SK-N-SH (cell line): ENCODE measurements at regions not wholly inside any gene's neighbourhood (a gene's known extent, or its start where the extent isn't known, plus 50 kb on each side); places are given as distances from the start of the nearest gene placed in this dataset.
"Not testable (repeated sequence)": the region's sequence is repeated elsewhere in the genome, so short reads cannot be mapped to it uniquely, and the experiment has no call there.

Experiments used
- CTCF ChIA-PET: fragments of 300-600, 350-600 bp; formaldehyde crosslinking; extraction: SDS; loops from one replicate; lab custom pipeline; 2021; lab: Yijun Ruan, JAX
- POLR2A ChIA-PET: fragments of 350-600 bp; sonication (Branson Sonifier 250); formaldehyde crosslinking; extraction: SDS; loops from one replicate; lab custom pipeline; 2020; ENCODE audit warnings: antibody characterized with exemption, inconsistent platforms; lab: Yijun Ruan, JAX
- DNase-seq: peaks from one replicate; pipeline ENCODE4 v3.0.0; 2012
- H2AFZ ChIP-seq: fragments of 200-600 bp; sonication (generic); 2 replicates; pipeline ENCODE4 v1.8.1; 2016; ENCODE audit warnings: antibody characterized with exemption, mild to moderate bottlenecking, low read depth
- H3F3A ChIP-seq: fragments of 200-600 bp; sonication (generic); replicated peaks from 2 replicates; pipeline ENCODE3; 2016; ENCODE audit warnings: antibody characterized with exemption, mild to moderate bottlenecking; ENCODE audit not compliant: insufficient read depth
- H3K27ac ChIP-seq, 2 experiments: fragments of 200-500 bp in 1 of 2; fragments of 200-600 bp in 1 of 2; sonication (Bioruptor generic) in 1 of 2; sonication (generic), shearing (Covaris generic) in 1 of 2; 2 replicates each; pipeline versions ENCODE4 v1.5.1 to v1.6.1; 2014 to 2016; ENCODE audit warnings: low read depth in 2 of 2, inconsistent platforms in 1 of 2, low read length in 1 of 2, mild to moderate bottlenecking in 1 of 2, mixed read lengths in 1 of 2
- H3K27me3 ChIP-seq: fragments of 200-600 bp; sonication (generic), shearing (Covaris generic); 2 replicates; pipeline ENCODE4 v1.6.1; 2016; ENCODE audit warnings: mixed run types; ENCODE audit not compliant: insufficient read depth
- H3K36me3 ChIP-seq, 2 experiments: fragments of 200-500 bp in 1 of 2; fragments of 200-600 bp in 1 of 2; sonication (Bioruptor generic) in 1 of 2; sonication (generic) in 1 of 2; replicated peaks in 1 of 2; 2 replicates each; pipeline versions ENCODE3 to v1.5.1; 2014 to 2016; ENCODE audit warnings: low read length in 1 of 2, mild to moderate bottlenecking in 1 of 2; ENCODE audit not compliant: insufficient read depth in 2 of 2, control insufficient read depth in 1 of 2
- H3K4me1 ChIP-seq, 2 experiments: fragments of 200-500 bp in 1 of 2; fragments of 200-600 bp in 1 of 2; sonication (Bioruptor generic) in 1 of 2; sonication (generic), shearing (Covaris generic) in 1 of 2; 2 replicates each; pipeline versions ENCODE4 v1.5.1 to v1.6.1; 2014 to 2016; ENCODE audit warnings: low read depth in 1 of 2, low read length in 1 of 2, mixed run types in 1 of 2; ENCODE audit not compliant: insufficient read depth in 2 of 2, control insufficient read depth in 1 of 2
- H3K4me2 ChIP-seq: fragments of 200-600 bp; sonication (generic), shearing (Covaris generic); 2 replicates; pipeline ENCODE4 v1.6.1; 2017; ENCODE audit warnings: mixed run types
- H3K4me3 ChIP-seq, 2 experiments: fragments of 200-500 bp in 1 of 2; fragments of 200-600 bp in 1 of 2; sonication (Bioruptor generic) in 1 of 2; sonication (generic), shearing (Covaris generic) in 1 of 2; 2 replicates each; pipeline versions ENCODE4 v1.5.1 to v1.8.1; 2014 to 2016; ENCODE audit warnings: low read depth in 2 of 2, inconsistent platforms in 1 of 2, low read length in 1 of 2, mild to moderate bottlenecking in 1 of 2, mixed read lengths in 1 of 2, moderate library complexity in 1 of 2
- H3K79me2 ChIP-seq: fragments of 200-600 bp; sonication (generic); 2 replicates; pipeline ENCODE4 v1.8.1; 2017; ENCODE audit warnings: mild to moderate bottlenecking; ENCODE audit not compliant: insufficient read depth
- H3K9ac ChIP-seq: fragments of 200-600 bp; sonication (generic); 2 replicates; pipeline ENCODE4 v1.6.1; 2017; ENCODE audit warnings: mixed run types
- H3K9me2 ChIP-seq: fragments of 200-600 bp; sonication (generic); 2 replicates; pipeline ENCODE4 v1.6.1; 2017; ENCODE audit warnings: mixed run types
- H3K9me3 ChIP-seq: fragments of 200-600 bp; sonication (generic); 2 replicates; pipeline ENCODE4 v1.6.1; 2017; ENCODE audit warnings: mixed run types, mild to moderate bottlenecking, moderate library complexity
- H4K20me1 ChIP-seq: fragments of 200-600 bp; sonication (generic); 2 replicates; pipeline ENCODE4 v1.6.1; 2017; ENCODE audit warnings: mild to moderate bottlenecking, mixed run types; ENCODE audit not compliant: insufficient read depth
- EP300 ChIP-seq, 2 experiments: IDR thresholded peaks; 2 replicates each; pipeline versions ENCODE4 v1.4.0 to v1.6.1; 2012; ENCODE audit warnings: borderline replicate concordance in 1 of 2, low read depth in 1 of 2, low read length in 1 of 2
- EZH2phosphoT487 ChIP-seq: fragments of 200-600 bp; sonication (generic); IDR thresholded peaks from 2 replicates; pipeline ENCODE4 v1.6.1; 2017; ENCODE audit warnings: low read depth, mixed run types, mild to moderate bottlenecking, antibody characterized with exemption, moderate library complexity, borderline replicate concordance
- FOSL2 ChIP-seq: IDR thresholded peaks from 2 replicates; pipeline ENCODE4 v1.4.0; 2012; ENCODE audit warnings: low read depth, mild to moderate bottlenecking, moderate library complexity, borderline replicate concordance
- GATA2 ChIP-seq: sonication (generic); formaldehyde crosslinking; IDR thresholded peaks from 2 replicates; pipeline ENCODE4 v1.5.0; 2020; ENCODE audit warnings: mild to moderate bottlenecking, missing genetic modification reagents
- JUND ChIP-seq: IDR thresholded peaks from 2 replicates; pipeline ENCODE4 v1.4.0; 2012
- MXI1 ChIP-seq: IDR thresholded peaks from 2 replicates; pipeline ENCODE4 v1.6.1; 2012; ENCODE audit warnings: mild to moderate bottlenecking, low read depth, low read length, improper control_type of control experiment
- PBX3 ChIP-seq: IDR thresholded peaks from 2 replicates; pipeline ENCODE4; 2012
- REST ChIP-seq: IDR thresholded peaks from 2 replicates; pipeline ENCODE4 v1.6.1; 2012; ENCODE audit warnings: mild to moderate bottlenecking, low read depth, low read length, moderate library complexity
- SMC3 ChIP-seq: IDR thresholded peaks from 2 replicates; pipeline ENCODE4 v1.6.1; 2012; ENCODE audit warnings: low read depth, low read length, improper control_type of control experiment
- TAF1 ChIP-seq: IDR thresholded peaks from 2 replicates; pipeline ENCODE4 v1.6.1; 2012; ENCODE audit warnings: low read depth, mild to moderate bottlenecking, low read length, moderate library complexity, borderline replicate concordance
- TEAD4 ChIP-seq: IDR thresholded peaks from 2 replicates; pipeline ENCODE4 v1.4.0; 2012; ENCODE audit warnings: mild to moderate bottlenecking, borderline replicate concordance; ENCODE audit not compliant: insufficient read depth
- USF1 ChIP-seq: IDR thresholded peaks from 2 replicates; pipeline ENCODE4 v1.4.0; 2012; ENCODE audit warnings: low read depth, borderline replicate concordance
- YY1 ChIP-seq: IDR thresholded peaks from 2 replicates; pipeline ENCODE4 v1.4.0; 2012; ENCODE audit warnings: low read depth, mild to moderate bottlenecking
- ZBTB33 ChIP-seq: IDR thresholded peaks from 2 replicates; pipeline ENCODE4 v1.4.0; 2012; ENCODE audit warnings: low read depth, borderline replicate concordance
- WGBS: methylation state at CpG from one replicate; pipeline ENCODE4 v1.1.6; 2017; ENCODE audit warnings: low lambda C conversion rate; 5-methylcytosine and 5-hydroxymethylcytosine counted together

- TF ChIP-seq GATA2 (CRISPR knock-in tag) (no peak), MXI1 (no peak), EP300 (IDR thresholded peaks at IDR 0.05; ENCODE audit: borderline replicate concordance in 1 of 2, low read depth in 1 of 2, low read length in 1 of 2) (0 out of 4 replicates have a peak, but pooled peaks of 1 of the 2 experiments have one; percentile 26), TEAD4 (no peak), YY1 (no peak), FOSL2 (peak; percentile 62; the same call in 1 of the 2 replicates), ZBTB33 (no peak), SMC3 (no peak), TAF1 (no peak), JUND (peak; percentile 54), EZH2phosphoT487 (no peak), REST (no peak), PBX3 (peak; percentile 55; the same call in 1 of the 2 replicates), USF1 (no peak)
Observed at GRCh38 chr2:12923907-12924610, 207.3 kb downstream of the TRIB2 start (continued).

GRCh38 chr2:12926641-12927040 is 209.9 kb downstream of the TRIB2 start:
- H3K9me3 ChIP-seq, CTCF ChIA-PET, POLR2A ChIA-PET, DNase-seq, H3K9ac ChIP-seq, H3K4me3 ChIP-seq, H3K27me3 ChIP-seq, H4K20me1 ChIP-seq, H3K79me2 ChIP-seq, H3K9me2 ChIP-seq, H3K4me2 ChIP-seq, H3K36me3 ChIP-seq, H2AFZ ChIP-seq, H3K27ac ChIP-seq: not testable (repeated sequence)
- peaks cover 22% of the 10 kb centered on the region for H3F3A ChIP-seq
- peaks cover 24 to 26% of the 10 kb centered on the region in 2 experiments; a peak in 3 of 4 replicates for H3K4me1 ChIP-seq
- WGBS, result 89% methylated on average over 35 of the region's 37 CpGs
